HG02938 (cell line): ENCODE measurements at regions not wholly inside any gene's neighbourhood (a gene's known extent, or its start where the extent isn't known, plus 50 kb on each side); places are given as distances from the start of the nearest gene placed in this dataset.

Source experiments
- ATAC-seq: cut with Tn5 transposase; IDR thresholded peaks from one replicate; pipeline ENCODE4 v1.9.1; 2021; ENCODE audit warnings: mild to moderate bottlenecking, moderate library complexity; ENCODE audit not compliant: unreplicated experiment

DNA sequence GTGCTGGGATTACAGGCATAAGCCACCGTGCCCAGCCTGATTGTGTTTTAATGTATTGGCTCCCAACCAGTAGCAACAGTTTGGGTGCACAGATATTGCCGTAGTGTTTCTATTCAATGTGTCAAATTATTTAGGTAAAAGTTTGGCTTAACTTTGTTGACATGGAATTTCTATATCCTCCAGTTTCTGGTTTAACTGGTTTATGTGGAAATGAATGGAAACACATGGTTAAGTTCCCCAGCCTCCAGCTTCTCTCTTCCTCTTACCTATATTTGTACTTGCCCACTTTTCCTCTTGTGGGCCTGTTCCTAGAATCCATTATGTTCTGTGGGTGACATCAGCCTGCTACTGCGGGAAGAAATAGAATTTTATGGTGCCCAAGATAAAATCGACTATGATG is 53.9 kb upstream of the ESR1 start:
- no peak for ATAC-seq

GRCh38 chr6:151757506-151757955 is 50.0 kb upstream of the ESR1 start:
- peak; percentile 99 for ATAC-seq
